OCI-LY1 (cell line): ENCODE measurements at regions not wholly inside any gene's neighbourhood (a gene's known extent, or its start where the extent isn't known, plus 50 kb on each side); places are given as distances from the start of the nearest gene placed in this dataset.

Experiments used
- EZH2 ChIP-seq: fragments of 200-600 bp; sonication (generic), shearing (Covaris generic); IDR thresholded peaks from 2 replicates; pipeline ENCODE4 v1.8.0; 2017; ENCODE audit warnings: borderline replicate concordance, mixed run types, mild to moderate bottlenecking, antibody characterized with exemption, low read length, moderate library complexity, mixed read lengths
- TF ChIP-seq, protein P1 (sequence below): fragments of 200-600 bp; sonication (generic), shearing (Covaris generic); IDR thresholded peaks from 2 replicates; pipeline ENCODE4 v1.5.1; 2017; ENCODE audit warnings: mild to moderate bottlenecking, antibody characterized with exemption, low read length, moderate library complexity, mixed read lengths

- TF ChIP-seq, protein P1, sequence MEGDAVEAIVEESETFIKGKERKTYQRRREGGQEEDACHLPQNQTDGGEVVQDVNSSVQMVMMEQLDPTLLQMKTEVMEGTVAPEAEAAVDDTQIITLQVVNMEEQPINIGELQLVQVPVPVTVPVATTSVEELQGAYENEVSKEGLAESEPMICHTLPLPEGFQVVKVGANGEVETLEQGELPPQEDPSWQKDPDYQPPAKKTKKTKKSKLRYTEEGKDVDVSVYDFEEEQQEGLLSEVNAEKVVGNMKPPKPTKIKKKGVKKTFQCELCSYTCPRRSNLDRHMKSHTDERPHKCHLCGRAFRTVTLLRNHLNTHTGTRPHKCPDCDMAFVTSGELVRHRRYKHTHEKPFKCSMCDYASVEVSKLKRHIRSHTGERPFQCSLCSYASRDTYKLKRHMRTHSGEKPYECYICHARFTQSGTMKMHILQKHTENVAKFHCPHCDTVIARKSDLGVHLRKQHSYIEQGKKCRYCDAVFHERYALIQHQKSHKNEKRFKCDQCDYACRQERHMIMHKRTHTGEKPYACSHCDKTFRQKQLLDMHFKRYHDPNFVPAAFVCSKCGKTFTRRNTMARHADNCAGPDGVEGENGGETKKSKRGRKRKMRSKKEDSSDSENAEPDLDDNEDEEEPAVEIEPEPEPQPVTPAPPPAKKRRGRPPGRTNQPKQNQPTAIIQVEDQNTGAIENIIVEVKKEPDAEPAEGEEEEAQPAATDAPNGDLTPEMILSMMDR = no peak
- TF ChIP-seq EZH2 = no peak
Observed at GRCh38 chr10:111970111-111970510, 213.5 kb downstream of the GPAM start.
